WTC11 (cell line): ENCODE measurements at regions not wholly inside any gene's neighbourhood (a gene's known extent, or its start where the extent isn't known, plus 50 kb on each side); places are given as distances from the start of the nearest gene placed in this dataset.

Source experiments
- ATAC-seq: fragments of 200-7000 bp; cut with Tn5 transposase; 2 replicates; pipeline ENCODE4 v1.10.0; 2021; ENCODE audit warnings: mild to moderate bottlenecking, moderate library complexity
- CTCF ChIA-PET: fragments of 300-600 bp; sonication (Branson Sonifier 250); formaldehyde crosslinking; loops from one replicate; lab custom pipeline; 2021; ENCODE audit warnings: antibody characterized with exemption; lab: Charles Lee
- POLR2A ChIA-PET: fragments of 350-600 bp; sonication (Branson Sonifier 250); formaldehyde crosslinking; loops from one replicate; lab custom pipeline; 2021; ENCODE audit warnings: antibody characterized with exemption; lab: Charles Lee
- DNase-seq: peaks from one replicate; pipeline ENCODE4 v3.0.0; 2021; ENCODE audit warnings: low spot score
- H3K27ac Mint-ChIP-seq: 2 replicates; pipeline ENCODE4 v1.8.0; 2021; ENCODE audit warnings: mixed read lengths
- H3K27me3 Mint-ChIP-seq: 2 replicates; pipeline ENCODE4 v1.8.0; 2021; ENCODE audit warnings: low read depth, mild to moderate bottlenecking, moderate library complexity, mixed read lengths
- H3K36me3 Mint-ChIP-seq: 2 replicates; pipeline ENCODE4 v1.8.0; 2021; ENCODE audit warnings: mixed read lengths
- H3K4me1 Mint-ChIP-seq: 2 replicates; pipeline ENCODE4 v1.8.0; 2022; ENCODE audit warnings: mixed read lengths
- H3K4me3 Mint-ChIP-seq: 2 replicates; pipeline ENCODE4 v1.8.0; 2021; ENCODE audit warnings: mild to moderate bottlenecking, moderate library complexity, mixed read lengths
- H3K9me3 Mint-ChIP-seq: 2 replicates; pipeline ENCODE4 v1.8.0; 2021; ENCODE audit warnings: mixed read lengths
- CBFB ChIP-seq: sonication (generic); formaldehyde crosslinking; IDR thresholded peaks from 2 replicates; pipeline ENCODE4 v1.8.1; 2022; ENCODE audit warnings: mild to moderate bottlenecking, low read depth, missing genetic modification reagents
- CREM ChIP-seq: sonication (generic); formaldehyde crosslinking; IDR thresholded peaks from 2 replicates; pipeline ENCODE4 v1.8.1; 2022; ENCODE audit warnings: mild to moderate bottlenecking, missing genetic modification reagents, moderate library complexity
- ELF4 ChIP-seq: sonication (generic); formaldehyde crosslinking; IDR thresholded peaks from 2 replicates; pipeline ENCODE4 v1.8.1; 2022; ENCODE audit warnings: low read depth, mild to moderate bottlenecking, moderate library complexity, missing genetic modification reagents
- FOXJ3 ChIP-seq: sonication (generic); formaldehyde crosslinking; IDR thresholded peaks from 2 replicates; pipeline ENCODE4 v1.9.0; 2021; ENCODE audit warnings: missing genetic modification reagents, mild to moderate bottlenecking, borderline replicate concordance
- HMGA2 ChIP-seq: fragments of 250-450 bp; sonication (Bioruptor Pico); IDR thresholded peaks from 2 replicates; pipeline ENCODE4 v1.4.0; 2021; ENCODE audit warnings: mild to moderate bottlenecking, moderate library complexity
- JAZF1 ChIP-seq: fragments of 250-450 bp; sonication (Bioruptor Pico); IDR thresholded peaks from 2 replicates; pipeline ENCODE4 v1.9.0; 2021; ENCODE audit warnings: moderate library complexity, mild to moderate bottlenecking, inconsistent platforms
- KAT7 ChIP-seq: sonication (generic); formaldehyde crosslinking; IDR thresholded peaks from 2 replicates; pipeline ENCODE4 v1.8.1; 2023; ENCODE audit warnings: missing genetic modification reagents, mild to moderate bottlenecking, borderline replicate concordance
- MXD4 ChIP-seq: fragments of 250-450 bp; sonication (Bioruptor Pico); IDR thresholded peaks from 2 replicates; pipeline ENCODE4 v1.8.0; 2021; ENCODE audit warnings: mild to moderate bottlenecking, moderate library complexity, borderline replicate concordance
- MYBL2 ChIP-seq: sonication (generic); formaldehyde crosslinking; IDR thresholded peaks from 2 replicates; pipeline ENCODE4 v1.8.1; 2023; ENCODE audit warnings: mild to moderate bottlenecking, moderate library complexity, missing genetic modification reagents
- RORB ChIP-seq: fragments of 250-450 bp; sonication (Bioruptor Pico); IDR thresholded peaks from 2 replicates; pipeline ENCODE4 v1.9.0; 2021; ENCODE audit warnings: mild to moderate bottlenecking
- ZBTB21 ChIP-seq: sonication (generic); formaldehyde crosslinking; IDR thresholded peaks from 2 replicates; pipeline ENCODE4 v1.8.1; 2023; ENCODE audit warnings: mild to moderate bottlenecking, missing genetic modification reagents, borderline replicate concordance
- ZNF671 ChIP-seq: fragments of 250-450 bp; sonication (Bioruptor Pico); IDR thresholded peaks from 2 replicates; pipeline ENCODE4 v1.8.0; 2021; ENCODE audit warnings: mild to moderate bottlenecking
- TF ChIP-seq, protein P1 (sequence below): sonication (generic); formaldehyde crosslinking; IDR thresholded peaks from 2 replicates; pipeline ENCODE4 v1.8.1; 2023; ENCODE audit warnings: mild to moderate bottlenecking, missing genetic modification reagents, moderate library complexity
- TF ChIP-seq, protein P2 (sequence below): fragments of 200-600 bp; IDR thresholded peaks from 2 replicates; pipeline ENCODE4 v1.8.0; 2022; ENCODE audit warnings: antibody characterized with exemption
- TF ChIP-seq, protein P3 (sequence below): sonication (generic); formaldehyde crosslinking; IDR thresholded peaks from 2 replicates; pipeline ENCODE4 v1.8.0; 2023; ENCODE audit warnings: mild to moderate bottlenecking, missing genetic modification reagents
- TF ChIP-seq, protein P4 (sequence below): sonication (generic); formaldehyde crosslinking; IDR thresholded peaks from 2 replicates; pipeline ENCODE4 v1.8.1; 2022; ENCODE audit warnings: low read depth, mild to moderate bottlenecking, moderate library complexity, missing genetic modification reagents, borderline replicate concordance
- TF ChIP-seq, protein P5 (sequence below): fragments of 250-450 bp; sonication (Bioruptor Pico); IDR thresholded peaks from 2 replicates; pipeline ENCODE4 v2.1.2; 2022; ENCODE audit warnings: mild to moderate bottlenecking, moderate library complexity
- TF ChIP-seq, protein P6 (sequence below): sonication (generic); formaldehyde crosslinking; IDR thresholded peaks from 2 replicates; pipeline ENCODE4 v1.8.1; 2022; ENCODE audit warnings: low read depth, missing genetic modification reagents, borderline replicate concordance

DNA sequence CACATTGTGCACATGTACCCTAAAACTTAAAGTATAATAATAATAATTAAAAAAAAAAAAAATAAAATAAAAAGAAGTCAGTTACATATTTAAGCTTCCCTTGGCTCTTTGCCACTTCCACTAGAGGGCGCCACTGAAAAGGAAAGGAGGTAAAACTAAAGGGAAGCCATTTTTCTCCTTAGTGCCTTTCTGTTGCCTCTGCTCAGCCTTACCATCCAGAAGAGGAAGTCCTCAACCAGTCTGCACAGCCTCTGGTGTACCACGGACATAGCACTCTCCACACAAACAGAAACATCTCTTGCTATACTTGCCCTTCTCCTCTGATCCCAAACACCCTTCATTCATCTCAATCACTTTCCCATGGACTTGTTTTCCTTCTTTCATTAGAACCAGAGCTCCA is 169.0 kb upstream of the EEA1 start:
- TF ChIP-seq ELF4 (no peak), FOXJ3 (CRISPR knock-in tag) (no peak), CBFB (CRISPR knock-in tag) (no peak), MXD4 (CRISPR knock-in tag) (no peak), ZNF671 (CRISPR knock-in tag) (no peak), JAZF1 (CRISPR knock-in tag) (no peak), HMGA2 (no peak), KAT7 (CRISPR knock-in tag) (no peak), MYBL2 (no peak), CREM (no peak), ZBTB21 (CRISPR knock-in tag) (no peak)
- TF ChIP-seq, protein P1, sequence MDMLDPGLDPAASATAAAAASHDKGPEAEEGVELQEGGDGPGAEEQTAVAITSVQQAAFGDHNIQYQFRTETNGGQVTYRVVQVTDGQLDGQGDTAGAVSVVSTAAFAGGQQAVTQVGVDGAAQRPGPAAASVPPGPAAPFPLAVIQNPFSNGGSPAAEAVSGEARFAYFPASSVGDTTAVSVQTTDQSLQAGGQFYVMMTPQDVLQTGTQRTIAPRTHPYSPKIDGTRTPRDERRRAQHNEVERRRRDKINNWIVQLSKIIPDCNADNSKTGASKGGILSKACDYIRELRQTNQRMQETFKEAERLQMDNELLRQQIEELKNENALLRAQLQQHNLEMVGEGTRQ (CRISPR knock-in tag), result no peak
- TF ChIP-seq, protein P2, sequence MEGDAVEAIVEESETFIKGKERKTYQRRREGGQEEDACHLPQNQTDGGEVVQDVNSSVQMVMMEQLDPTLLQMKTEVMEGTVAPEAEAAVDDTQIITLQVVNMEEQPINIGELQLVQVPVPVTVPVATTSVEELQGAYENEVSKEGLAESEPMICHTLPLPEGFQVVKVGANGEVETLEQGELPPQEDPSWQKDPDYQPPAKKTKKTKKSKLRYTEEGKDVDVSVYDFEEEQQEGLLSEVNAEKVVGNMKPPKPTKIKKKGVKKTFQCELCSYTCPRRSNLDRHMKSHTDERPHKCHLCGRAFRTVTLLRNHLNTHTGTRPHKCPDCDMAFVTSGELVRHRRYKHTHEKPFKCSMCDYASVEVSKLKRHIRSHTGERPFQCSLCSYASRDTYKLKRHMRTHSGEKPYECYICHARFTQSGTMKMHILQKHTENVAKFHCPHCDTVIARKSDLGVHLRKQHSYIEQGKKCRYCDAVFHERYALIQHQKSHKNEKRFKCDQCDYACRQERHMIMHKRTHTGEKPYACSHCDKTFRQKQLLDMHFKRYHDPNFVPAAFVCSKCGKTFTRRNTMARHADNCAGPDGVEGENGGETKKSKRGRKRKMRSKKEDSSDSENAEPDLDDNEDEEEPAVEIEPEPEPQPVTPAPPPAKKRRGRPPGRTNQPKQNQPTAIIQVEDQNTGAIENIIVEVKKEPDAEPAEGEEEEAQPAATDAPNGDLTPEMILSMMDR, result peak; percentile 70
- TF ChIP-seq, protein P3, sequence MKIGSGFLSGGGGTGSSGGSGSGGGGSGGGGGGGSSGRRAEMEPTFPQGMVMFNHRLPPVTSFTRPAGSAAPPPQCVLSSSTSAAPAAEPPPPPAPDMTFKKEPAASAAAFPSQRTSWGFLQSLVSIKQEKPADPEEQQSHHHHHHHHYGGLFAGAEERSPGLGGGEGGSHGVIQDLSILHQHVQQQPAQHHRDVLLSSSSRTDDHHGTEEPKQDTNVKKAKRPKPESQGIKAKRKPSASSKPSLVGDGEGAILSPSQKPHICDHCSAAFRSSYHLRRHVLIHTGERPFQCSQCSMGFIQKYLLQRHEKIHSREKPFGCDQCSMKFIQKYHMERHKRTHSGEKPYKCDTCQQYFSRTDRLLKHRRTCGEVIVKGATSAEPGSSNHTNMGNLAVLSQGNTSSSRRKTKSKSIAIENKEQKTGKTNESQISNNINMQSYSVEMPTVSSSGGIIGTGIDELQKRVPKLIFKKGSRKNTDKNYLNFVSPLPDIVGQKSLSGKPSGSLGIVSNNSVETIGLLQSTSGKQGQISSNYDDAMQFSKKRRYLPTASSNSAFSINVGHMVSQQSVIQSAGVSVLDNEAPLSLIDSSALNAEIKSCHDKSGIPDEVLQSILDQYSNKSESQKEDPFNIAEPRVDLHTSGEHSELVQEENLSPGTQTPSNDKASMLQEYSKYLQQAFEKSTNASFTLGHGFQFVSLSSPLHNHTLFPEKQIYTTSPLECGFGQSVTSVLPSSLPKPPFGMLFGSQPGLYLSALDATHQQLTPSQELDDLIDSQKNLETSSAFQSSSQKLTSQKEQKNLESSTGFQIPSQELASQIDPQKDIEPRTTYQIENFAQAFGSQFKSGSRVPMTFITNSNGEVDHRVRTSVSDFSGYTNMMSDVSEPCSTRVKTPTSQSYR, result no peak
- TF ChIP-seq, protein P4, sequence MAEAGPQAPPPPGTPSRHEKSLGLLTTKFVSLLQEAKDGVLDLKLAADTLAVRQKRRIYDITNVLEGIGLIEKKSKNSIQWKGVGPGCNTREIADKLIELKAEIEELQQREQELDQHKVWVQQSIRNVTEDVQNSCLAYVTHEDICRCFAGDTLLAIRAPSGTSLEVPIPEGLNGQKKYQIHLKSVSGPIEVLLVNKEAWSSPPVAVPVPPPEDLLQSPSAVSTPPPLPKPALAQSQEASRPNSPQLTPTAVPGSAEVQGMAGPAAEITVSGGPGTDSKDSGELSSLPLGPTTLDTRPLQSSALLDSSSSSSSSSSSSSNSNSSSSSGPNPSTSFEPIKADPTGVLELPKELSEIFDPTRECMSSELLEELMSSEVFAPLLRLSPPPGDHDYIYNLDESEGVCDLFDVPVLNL (CRISPR knock-in tag), result no peak
- TF ChIP-seq, protein P5, sequence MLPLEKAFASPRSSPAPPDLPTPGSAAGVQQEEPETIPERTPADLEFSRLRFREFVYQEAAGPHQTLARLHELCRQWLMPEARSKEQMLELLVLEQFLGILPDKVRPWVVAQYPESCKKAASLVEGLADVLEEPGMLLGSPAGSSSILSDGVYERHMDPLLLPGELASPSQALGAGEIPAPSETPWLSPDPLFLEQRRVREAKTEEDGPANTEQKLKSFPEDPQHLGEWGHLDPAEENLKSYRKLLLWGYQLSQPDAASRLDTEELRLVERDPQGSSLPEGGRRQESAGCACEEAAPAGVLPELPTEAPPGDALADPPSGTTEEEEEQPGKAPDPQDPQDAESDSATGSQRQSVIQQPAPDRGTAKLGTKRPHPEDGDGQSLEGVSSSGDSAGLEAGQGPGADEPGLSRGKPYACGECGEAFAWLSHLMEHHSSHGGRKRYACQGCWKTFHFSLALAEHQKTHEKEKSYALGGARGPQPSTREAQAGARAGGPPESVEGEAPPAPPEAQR (CRISPR knock-in tag), result 0 out of 2 replicates have a peak, but pooled peaks have one; percentile 26
- ATAC-seq, result peak; percentile 65; the same call in 1 of the 2 replicates
- H3K36me3 Mint-ChIP-seq, result no peaks in the 10 kb centered on the region
- peak; percentile 56 for DNase-seq
- CTCF ChIA-PET, result interaction anchor here (0.6 to 2.1 kb wide), 33 partner anchors 8 to 1004 kb away, joined by 3 to 9 read pairs (median 4); no protein-coding TSS in a partner anchor
- no peaks in the 10 kb centered on the region for H3K27me3 Mint-ChIP-seq
- peaks cover 4% of the 10 kb centered on the region for H3K9me3 Mint-ChIP-seq
- H3K27ac Mint-ChIP-seq, result no peak overlapping the region
- H3K4me1 Mint-ChIP-seq, result 0 out of 2 replicates have a peak, but pooled peaks cover 3% of the 10 kb centered on the region
- POLR2A ChIA-PET, result no interaction called here
- H3K4me3 Mint-ChIP-seq, result no peak overlapping the region

DNA sequence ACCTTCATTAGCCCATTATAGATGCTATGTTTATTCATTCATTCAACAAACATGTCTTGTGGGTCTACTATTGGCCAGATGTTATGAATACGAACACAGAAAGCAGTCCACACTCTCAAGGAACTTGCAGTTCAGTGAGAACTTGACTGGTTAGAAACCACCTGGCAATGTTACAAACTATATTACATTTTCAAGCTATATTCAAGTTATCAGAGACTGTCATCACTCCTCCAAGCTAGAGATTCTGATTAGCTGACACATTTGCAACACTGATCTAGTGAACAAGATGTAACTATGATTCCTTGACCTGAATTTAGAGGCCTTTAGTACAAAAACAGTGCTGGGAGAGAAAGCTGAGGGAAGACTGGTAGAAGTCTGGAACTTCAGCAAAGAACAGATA is 170.7 kb upstream of the EEA1 start:
- TF ChIP-seq, protein P6, sequence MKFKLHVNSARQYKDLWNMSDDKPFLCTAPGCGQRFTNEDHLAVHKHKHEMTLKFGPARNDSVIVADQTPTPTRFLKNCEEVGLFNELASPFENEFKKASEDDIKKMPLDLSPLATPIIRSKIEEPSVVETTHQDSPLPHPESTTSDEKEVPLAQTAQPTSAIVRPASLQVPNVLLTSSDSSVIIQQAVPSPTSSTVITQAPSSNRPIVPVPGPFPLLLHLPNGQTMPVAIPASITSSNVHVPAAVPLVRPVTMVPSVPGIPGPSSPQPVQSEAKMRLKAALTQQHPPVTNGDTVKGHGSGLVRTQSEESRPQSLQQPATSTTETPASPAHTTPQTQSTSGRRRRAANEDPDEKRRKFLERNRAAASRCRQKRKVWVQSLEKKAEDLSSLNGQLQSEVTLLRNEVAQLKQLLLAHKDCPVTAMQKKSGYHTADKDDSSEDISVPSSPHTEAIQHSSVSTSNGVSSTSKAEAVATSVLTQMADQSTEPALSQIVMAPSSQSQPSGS (CRISPR knock-in tag), result no peak
- no peak for TF ChIP-seq RORB (CRISPR knock-in tag)
- Mint-ChIP-seq H3K4me3 (no peak overlapping the region), H3K27ac (no peak overlapping the region), H3K4me1 (0 out of 2 replicates have a peak, but pooled peaks cover 3% of the 10 kb centered on the region), H3K36me3 (no peaks in the 10 kb centered on the region), H3K9me3 (peaks cover 4% of the 10 kb centered on the region), H3K27me3 (no peaks in the 10 kb centered on the region)
- DNase-seq, result no peak
- CTCF ChIA-PET, result no interaction called here
- no peak for ATAC-seq
- POLR2A ChIA-PET, result no interaction called here
